DMS 273 treated with DMSO at 0.1 percent for 48 hours (cell line): ENCODE measurements at regions not wholly inside any gene's neighbourhood (a gene's known extent, or its start where the extent isn't known, plus 50 kb on each side); places are given as distances from the start of the nearest gene placed in this dataset.

Experiments
- DNase-seq: peaks from one replicate; lab custom pipeline; 2025; lab: John Stamatoyannopoulos, UW

DNA sequence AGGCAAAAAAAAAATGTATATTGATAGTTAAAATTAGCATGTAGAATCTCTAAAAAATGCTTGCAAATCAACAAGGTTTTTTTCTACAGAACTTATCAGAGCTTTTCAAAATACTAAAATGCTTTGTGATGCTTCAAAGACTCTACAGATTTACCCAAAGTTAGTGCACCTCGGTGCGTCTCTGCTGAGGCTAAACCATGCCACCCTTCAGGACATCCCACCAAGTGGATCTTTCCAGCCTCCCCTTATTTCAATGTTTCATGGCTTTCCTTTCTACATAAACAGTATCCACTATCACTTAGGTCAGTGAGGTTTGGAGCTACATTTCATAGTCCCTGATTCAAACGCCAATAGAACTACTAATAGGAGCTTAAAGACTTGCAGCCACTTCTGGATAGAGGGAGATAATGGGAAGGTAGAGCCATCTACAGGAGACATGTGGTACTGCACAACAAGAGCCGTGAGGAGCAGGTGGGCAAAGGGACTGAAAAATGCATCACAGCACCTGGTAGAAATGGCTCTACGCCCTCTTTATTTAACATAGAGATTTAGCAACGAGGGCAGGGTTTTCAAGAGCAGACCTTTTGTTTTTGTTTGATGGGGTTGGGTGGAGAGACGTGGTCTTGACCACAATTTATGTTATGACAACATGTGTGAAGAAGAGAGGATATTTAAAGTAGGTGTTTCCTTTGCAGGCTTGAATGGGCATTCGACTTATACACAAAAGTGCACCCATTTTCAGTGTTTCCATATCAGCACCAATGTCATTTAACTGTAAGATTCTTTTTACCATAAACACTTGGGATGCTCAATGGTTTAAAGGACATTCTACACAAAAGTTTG, 56.1 kb upstream of the SLC35G4 start:
- DNase-seq, result peak; percentile 11

DNA sequence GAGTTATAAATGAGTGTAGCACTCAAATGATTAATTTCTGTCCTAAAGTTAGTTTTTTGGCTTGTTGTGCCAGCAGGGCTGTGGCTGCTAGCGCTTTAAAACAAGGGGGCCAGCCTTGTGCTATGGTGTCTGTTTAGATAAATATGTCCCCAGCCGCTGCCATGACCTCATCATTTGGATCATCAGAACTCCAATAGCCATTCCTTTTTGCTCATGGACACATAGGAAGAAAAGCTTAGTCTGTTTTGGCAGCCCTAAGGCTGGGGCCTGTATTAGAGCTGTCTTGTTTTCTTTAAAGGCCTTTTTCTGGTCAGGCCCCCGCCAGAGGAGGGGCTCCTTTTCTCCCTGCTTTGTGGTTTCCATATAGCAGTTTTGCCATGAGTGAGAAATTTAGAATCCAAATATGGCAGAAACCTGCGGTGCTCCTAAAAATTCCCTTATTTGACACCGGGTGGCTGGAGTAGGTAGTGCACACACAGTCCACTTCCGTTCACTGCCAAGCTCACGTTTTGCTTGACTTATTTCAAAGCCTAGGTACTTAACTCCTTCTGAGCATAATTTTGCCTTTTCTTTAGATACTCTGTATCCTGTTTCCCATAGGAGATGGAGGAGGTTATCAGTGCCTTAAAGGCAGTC, 60.4 kb upstream of the SLC35G4 start:
- DNase-seq, result no peak

DNA sequence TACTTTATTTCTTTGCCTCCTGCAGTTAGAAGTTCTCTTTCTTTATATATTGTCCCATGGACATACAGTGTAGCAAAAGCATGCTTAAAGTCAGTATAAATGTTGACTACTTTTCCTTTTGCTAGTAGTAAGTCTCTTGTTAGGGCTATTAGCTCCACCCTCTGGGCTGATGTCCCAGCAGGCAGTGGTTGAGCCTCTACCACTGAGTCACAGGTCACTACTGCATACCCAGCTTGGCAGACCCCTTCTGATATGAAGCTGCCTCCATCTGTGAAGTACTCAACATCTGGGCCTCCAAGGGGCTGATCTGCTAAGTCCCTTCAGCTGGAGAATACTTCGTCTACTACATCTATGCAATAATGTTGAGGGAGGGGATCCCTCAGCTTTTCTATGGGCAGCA, 61.0 kb upstream of the SLC35G4 start:
- DNase-seq, result no peak

DNA sequence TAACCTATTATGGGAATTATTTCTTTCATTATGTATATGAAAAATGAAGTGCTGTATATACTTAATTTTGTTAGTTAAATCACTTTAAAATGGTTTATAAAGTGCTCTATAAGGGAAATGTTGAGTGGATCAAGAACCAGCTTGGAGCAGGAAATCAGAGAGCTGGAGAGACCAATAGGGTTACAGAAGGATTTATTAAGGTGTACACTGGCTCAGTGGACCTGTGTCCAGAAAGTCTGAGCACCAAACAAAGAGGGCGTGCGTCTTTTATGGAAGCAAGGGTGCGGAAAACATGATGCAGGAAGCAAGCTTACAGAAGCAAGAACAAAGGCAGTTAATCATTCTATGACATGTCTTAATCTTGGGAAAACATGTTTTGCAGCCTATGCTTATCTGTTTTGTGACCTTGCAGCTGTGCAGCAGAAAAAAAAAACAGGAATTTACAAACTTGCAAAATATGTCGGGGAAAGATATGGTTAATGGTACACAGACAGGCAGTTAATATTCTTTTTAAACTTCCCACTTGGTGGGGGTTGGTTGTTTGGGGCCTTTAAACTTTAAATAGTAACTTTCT, 65.2 kb upstream of the SLC35G4 start:
- no peak for DNase-seq

DNA sequence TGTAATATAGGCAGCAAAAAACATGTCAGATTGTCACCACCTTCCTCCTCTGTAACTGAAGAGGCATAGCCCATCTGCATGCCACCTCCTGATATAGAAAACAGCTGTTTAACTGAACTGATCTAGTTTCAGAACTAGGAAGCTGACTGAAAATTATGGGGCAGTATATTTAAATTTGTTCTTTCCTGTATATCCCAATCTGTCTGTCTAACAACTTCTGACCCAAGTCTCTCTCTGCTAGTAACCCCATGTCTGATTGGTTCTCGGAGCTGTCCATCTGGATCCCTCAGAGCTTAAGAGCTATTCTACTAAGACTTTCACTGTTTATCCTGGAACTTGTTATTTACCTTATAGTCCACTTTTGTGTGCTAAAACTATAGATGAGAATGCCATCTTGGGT, 68.2 kb upstream of the SLC35G4 start:
- DNase-seq, result no peak

DNA sequence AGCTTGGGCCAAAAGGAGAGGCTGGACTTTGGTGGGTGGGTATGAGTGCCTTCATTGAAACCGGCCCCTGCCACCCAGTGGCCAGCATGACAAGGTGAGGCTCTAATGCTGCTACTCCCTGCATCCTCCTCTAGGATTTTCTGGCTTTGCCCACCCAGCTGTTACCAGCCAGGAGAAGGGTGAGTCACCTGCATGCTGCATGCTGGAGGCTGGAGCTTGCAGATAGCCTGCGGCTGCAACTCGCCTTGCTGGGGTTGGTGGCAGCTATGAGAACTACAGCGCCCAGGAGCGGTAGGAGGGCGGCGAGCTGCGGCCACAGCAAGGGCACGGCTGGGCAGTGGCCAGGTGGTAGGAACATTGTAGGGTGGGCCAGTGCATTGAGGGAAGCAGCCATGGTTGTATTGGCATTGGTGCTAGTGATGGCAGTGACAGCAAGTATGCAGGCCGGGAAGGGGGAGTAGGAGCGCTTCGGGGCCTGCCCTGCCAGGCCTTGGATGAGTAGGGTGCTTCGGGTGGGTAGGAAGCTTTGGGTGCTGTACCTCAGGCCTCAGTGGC, 75.4 kb upstream of the SLC35G4 start:
- DNase-seq, result no peak

DNA sequence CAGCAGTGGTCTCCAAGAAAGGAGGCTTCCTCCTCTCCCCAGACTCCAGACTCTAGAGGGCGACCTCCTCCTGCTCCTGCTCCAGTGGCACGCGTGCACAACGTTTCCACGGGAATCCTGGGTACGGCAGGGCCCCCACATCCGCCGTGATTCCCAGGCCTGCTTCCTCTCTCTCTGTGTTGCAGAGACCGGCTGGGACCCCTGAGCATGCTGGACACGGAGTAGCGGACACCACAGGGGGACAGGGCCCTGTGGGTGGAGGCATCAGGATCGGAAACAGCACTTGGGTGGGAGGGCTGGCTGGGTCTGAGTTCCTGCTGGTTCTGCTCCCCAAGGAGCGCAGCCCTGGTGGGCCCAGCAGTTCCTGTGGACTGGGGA, 75.9 kb upstream of the SLC35G4 start:
- no peak for DNase-seq

DNA sequence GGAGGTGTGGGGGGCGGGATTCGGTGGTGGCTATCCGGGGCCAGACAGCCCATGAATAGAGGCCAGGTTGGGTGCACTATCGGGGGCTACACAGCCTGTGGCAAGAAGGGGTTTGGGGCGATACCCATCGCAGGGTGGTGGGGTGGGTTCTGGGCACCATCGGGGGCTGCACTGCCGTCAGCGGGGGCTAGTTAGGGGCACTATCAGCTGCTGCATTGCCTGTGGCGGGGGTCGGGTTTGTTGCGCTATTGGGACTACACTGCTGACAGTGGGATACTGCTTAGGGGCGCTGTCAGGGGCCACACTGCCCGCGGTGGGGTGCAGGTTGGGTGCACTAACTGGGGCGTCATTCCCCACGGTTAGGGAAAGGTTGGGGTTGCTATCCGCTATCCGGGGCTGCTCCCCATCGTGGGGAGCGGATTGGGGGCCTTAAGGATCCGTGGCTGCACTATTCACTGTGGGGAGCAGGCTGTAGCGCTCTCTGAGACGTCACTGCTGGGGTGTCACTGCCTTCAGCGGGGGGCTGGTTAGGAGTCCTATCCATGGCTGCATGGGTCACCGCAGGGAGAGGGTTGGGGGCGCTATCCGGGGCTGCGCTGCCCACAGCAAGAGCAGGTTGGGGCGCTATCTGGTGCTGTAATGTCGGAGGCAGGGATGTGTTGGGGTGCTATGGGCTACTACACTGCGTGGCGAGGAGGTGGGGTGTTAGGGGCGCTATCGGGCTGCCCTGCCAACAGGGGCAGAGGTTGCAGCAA, 76.5 kb upstream of the SLC35G4 start:
- no peak for DNase-seq

DNA sequence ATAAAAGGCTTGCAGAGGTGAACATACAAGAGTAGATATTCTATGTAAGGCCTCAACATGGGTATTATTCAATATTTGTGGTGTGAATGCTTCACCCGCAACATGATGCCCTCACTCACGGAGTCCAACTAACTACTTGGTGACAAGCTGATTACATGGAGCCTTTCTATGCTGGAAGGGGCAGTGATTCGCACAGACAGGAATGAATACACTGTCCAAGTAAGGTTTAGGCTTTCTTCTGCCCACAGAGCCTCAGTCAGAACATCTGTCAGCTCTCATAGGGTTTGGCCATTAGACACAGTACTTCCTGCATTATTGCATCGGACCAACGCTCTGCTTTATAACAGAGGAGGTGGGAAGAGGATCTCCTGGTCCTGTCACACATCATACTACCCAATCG, 80.3 kb upstream of the SLC35G4 start:
- DNase-seq, result no peak

DNA sequence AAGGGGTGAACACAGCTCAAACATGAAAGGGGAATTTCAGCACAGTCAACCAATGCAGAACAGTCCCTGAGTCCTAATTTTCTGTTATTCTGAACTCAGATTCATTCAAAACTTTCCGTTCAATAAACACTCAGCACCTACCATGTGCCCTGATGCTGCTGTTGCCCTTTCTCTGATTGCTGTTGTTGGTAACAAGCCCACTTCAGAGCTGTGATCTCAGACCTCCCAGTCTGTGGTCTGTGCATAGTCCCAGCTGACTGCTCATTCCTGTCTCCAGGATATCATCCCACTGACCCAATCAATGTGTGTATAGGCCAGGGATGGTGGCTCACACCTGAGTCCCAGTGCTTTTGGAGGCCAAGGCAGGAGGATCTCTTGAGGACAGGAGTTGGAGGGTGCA, 82.7 kb upstream of the SLC35G4 start:
- no peak for DNase-seq

DNA sequence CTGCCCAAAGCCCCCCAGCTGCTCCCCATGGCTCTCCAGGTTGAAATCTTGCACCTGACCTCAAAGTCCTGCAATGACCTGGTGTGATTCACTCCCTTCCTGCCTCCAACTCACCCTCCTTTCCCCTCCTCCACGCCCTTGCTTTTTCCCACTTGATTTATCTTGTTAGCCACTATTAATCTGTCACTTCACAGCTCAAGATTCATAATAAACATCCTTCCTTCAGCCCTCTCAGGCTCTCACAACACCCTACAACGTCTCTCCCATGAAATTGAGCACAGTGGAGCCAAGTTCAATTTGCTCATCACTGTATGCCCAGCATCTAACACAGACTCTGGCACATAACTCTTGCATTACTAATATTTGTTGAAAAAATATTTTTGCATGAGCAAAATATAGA, 85.6 kb upstream of the SLC35G4 start:
- DNase-seq, result no peak

DNA sequence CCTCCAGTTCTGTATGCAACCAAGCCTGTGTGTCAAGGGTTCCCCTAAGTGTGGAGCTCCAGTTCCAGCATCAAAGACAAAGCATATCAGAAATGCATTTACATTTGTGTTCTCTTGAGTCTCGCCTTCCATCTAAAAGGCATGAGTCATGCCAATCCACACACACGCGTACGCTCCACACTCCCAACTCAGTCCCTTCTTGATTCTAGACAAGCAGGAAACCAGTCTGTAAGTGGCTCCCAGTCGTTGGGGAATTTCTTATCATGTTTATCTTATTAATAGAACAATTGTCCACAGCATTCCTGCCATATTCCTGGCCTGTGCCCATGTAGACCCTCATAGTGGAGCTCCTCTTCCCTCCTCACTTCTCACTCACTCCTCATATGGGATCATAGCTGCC, 86.4 kb upstream of the SLC35G4 start:
- no peak for DNase-seq

DNA sequence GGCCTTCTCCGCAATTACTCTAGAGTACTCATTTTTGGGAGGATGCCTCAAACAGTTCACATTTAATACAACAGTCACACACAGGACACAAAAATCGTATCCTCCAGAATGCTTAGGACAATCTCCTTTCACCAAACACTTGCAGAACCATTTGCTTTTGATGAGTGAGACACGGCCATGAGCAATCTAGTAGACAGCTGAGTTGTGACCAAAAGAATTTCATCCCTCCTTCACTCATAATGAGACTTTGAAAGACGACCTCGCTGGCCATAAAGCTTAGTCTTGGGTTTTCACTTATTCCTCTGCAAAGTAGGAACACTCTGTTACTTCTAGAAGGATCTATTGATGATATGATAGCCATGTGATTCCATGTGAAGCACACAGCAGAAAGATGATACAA, 87.5 kb upstream of the SLC35G4 start:
- no peak for DNase-seq

DNA sequence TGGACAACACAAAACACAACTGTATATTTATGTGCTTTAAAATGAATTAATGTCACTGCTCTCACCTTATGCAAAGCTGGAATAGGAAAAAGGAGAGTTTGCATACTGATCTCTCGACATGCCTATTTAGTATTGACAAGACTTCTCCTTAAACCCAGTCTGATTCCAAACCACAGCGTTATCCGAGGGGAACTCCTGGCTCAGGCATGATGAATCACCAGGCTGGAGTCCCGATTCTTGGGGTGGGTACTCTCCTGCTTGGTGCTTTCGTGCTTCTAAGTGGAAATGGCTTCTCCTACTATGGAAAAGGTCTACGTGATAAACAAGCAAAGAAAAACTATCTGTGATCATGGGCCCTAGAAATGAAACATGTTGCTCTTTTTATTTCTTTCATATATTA, 88.9 kb upstream of the SLC35G4 start:
- no peak for DNase-seq

DNA sequence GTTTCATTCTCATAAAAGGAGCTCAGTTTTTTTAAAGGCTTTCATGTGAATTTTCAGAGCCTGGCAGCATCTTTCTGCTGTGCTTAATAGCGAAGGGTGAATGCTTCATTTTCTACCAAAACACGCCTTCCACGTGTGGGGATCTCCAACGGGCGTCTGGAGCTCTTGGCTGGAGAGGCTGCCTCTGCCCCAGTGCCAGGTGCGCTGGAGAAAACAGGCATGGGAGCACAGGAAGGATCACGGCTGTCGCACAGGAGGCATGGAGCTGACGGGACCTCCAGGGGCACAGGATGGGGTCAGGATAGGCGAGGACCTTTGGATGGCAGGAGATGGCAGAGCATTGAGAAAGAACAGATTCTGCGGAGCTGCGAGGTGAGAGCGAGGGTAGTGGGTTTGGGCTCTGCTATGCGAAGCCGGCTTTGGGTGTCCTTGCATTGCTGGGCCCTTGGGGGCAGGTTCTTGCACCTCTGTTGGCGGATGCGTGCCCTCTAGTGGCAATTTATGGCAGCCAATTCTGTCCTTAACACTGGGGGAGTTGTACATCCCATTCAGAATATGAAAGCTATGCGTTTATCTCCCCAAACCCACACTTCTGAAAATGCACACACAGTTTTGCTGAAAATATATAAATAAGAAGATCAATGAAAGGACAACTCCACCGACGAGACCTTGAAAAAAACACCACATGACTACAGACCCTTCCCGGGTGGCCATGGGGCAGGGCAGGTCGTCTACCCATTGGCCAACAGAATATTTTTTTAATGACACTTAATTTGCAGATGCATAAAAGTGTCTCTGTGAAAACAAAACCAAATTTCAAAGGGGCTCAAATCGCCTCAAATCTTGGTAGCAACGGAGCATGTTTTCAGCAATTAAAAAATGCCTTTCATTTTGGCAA, 90.4 kb upstream of the SLC35G4 start:
- peak; percentile 69 for DNase-seq

DNA sequence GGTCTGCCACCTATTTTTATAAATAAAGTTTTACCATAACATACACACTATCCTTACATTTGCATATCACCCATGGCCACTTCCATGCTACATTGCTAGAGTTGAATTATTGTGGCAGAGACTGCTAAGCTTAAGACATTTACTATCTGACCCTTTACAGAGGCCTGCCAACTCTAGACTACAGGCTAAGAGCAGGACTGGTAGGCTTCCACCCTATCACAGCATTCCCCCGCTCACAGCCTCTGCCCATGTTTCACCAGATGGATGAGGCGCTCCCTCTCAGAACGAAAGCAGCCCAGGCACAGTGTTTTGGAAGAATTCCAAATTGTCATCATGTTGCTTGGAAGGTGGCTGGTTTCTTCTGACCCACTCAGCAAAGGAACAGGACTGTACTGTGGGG, 91.7 kb upstream of the SLC35G4 start:
- DNase-seq, result peak; percentile 65

DNA sequence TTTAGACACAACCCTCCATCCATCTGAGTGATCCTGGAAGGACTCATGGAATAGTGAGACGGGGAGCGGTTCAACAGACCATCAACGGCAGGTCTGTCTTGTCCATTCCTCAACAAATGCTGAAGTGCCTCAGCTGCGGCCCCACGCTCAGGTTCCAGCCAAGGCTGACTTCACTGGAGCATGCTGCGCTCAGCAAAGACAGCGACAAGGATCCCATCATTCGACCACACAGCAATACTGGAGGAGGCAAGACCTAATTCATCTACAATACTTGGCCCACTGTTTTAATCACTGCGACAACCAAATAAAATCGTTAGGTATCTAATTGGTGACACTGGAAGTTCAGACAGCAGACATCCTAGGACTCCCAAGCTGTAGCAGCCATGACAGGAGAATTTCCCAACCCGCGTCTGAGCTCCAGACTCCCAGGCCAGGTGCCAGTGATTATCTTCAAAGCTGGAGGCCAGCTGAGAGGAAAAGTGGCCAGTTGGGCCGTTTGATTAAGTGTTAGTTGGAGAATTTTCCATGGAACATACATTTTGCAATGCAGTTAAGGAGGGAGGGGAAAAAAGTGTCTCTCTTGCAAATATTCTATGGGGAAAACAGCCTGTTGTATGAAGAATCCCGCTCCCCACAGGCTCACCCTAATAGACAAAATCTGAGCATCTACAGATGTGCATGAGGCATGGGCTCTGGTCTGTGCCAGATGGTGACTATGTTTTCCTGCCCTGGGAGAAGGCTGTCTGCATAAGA, 92.5 kb upstream of the SLC35G4 start:
- DNase-seq, result peak; percentile 84

DNA sequence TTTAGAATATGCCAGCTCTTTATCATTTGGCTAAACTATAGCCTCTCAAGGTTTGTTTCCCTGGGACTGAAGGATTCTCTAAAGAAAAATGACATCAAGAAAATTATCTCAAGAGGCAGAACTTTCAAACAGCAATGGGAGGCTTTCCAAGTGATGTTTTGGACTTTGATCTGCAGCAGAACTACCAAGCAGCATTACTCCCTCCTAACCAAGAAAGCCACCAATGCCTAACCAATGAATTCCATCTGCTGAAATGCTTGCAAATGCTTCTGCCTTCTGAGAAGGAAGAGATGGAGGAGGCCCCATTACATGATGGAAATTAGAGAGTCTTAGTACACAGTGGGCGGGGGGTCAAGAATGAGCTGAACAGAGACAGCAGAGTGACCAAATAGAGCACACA, 95.1 kb upstream of the SLC35G4 start:
- no peak for DNase-seq

DNA sequence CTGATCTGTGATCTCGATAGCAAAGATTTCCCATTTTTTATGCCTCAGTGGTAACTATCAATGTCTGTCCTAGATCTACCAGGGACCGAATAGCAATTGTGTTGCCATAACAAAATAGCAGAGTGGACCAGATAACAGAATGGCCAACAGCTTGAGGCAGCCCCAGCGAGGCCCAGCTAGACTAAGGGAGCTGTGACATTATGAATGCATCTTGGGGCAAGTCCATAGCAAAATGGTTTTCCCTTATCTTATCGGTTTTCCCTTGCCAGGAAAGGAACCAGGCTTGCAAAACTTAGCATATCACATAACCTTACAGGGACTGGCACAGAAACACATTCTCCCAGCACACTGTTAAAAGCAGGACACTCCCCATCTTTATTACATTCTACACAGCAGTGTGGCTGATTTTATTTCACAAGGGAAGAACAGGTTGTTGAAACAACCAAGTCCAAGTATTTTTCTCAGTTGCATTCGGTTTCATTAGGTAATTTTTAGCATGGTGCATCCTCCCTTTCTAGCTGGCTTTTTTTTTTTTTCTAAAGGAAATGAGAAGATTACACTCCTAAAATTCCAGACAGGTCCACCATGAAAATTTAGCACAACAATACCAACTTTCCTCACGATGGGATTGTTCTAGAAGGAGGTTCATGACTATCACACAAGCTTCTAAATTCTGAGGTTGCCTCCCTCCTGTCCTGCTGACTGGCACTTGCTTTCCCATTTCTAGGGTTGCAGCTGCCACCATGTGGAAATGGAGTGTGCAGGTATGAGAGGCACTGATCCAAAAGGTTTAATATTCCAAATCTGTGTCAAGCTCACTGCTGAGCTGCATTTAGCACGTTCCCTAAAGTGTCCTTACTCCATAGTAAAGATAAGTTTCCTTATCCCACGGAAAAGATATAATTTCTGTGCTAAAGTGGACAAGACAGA, 97.0 kb upstream of the SLC35G4 start:
- DNase-seq, result peak; percentile 34
